Cardiac muscle cell (in vitro differentiated cells and primary cell): ENCODE measurements at regions not wholly inside any gene's neighbourhood (a gene's known extent, or its start where the extent isn't known, plus 50 kb on each side); places are given as distances from the start of the nearest gene placed in this dataset.

ENCODE experiments used
- DNase-seq, 2 donors: peaks; one replicate each; pipeline versions ENCODE4 v3.0.0 to v3.0.0-alpha.2; 2010 to 2017; ENCODE audit warnings: low read depth in 1 of 2, low spot score in 1 of 2
- H3K27ac ChIP-seq: fragments of 200-600 bp; sonication (generic); 2 replicates; pipeline ENCODE4 v1.5.1; 2016
- H3K27me3 ChIP-seq: fragments of 200-600 bp; sonication (generic); 2 replicates; pipeline ENCODE4 v1.6.0; 2016; ENCODE audit warnings: control low read depth
- H3K36me3 ChIP-seq: fragments of 200-600 bp; sonication (generic); 2 replicates; pipeline ENCODE4 v1.5.1; 2016; ENCODE audit warnings: control low read depth
- H3K4me1 ChIP-seq: fragments of 200-600 bp; sonication (generic); 2 replicates; pipeline ENCODE4 v1.8.1; 2017; ENCODE audit warnings: low read depth, mild to moderate bottlenecking, mixed run types
- H3K4me3 ChIP-seq: fragments of 200-600 bp; sonication (generic); 2 replicates; pipeline ENCODE4 v1.5.1; 2016; ENCODE audit warnings: mild to moderate bottlenecking
- H3K9me3 ChIP-seq: fragments of 200-600 bp; sonication (generic); 2 replicates; pipeline ENCODE4 v1.5.1; 2017; ENCODE audit warnings: low read depth, mild to moderate bottlenecking, control low read depth
- TF ChIP-seq, protein P1 (sequence below): IDR thresholded peaks from 2 replicates; pipeline ENCODE4 v1.5.1; 2012; ENCODE audit warnings: low read depth, mild to moderate bottlenecking, low read length

GRCh38 chr1:95615421-95615820 lies 381.4 kb downstream of the RWDD3 start:
- no peaks in the 10 kb centered on the region for H3K9me3 ChIP-seq
- no peaks in the 10 kb centered on the region for H3K27me3 ChIP-seq
- H3K27ac ChIP-seq = no peak overlapping the region
- TF ChIP-seq, protein P1, sequence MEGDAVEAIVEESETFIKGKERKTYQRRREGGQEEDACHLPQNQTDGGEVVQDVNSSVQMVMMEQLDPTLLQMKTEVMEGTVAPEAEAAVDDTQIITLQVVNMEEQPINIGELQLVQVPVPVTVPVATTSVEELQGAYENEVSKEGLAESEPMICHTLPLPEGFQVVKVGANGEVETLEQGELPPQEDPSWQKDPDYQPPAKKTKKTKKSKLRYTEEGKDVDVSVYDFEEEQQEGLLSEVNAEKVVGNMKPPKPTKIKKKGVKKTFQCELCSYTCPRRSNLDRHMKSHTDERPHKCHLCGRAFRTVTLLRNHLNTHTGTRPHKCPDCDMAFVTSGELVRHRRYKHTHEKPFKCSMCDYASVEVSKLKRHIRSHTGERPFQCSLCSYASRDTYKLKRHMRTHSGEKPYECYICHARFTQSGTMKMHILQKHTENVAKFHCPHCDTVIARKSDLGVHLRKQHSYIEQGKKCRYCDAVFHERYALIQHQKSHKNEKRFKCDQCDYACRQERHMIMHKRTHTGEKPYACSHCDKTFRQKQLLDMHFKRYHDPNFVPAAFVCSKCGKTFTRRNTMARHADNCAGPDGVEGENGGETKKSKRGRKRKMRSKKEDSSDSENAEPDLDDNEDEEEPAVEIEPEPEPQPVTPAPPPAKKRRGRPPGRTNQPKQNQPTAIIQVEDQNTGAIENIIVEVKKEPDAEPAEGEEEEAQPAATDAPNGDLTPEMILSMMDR = no peak
- H3K4me3 ChIP-seq = no peak overlapping the region
- H3K36me3 ChIP-seq = no peaks in the 10 kb centered on the region
- H3K4me1 ChIP-seq = no peaks in the 10 kb centered on the region
- no peak for DNase-seq

DNA sequence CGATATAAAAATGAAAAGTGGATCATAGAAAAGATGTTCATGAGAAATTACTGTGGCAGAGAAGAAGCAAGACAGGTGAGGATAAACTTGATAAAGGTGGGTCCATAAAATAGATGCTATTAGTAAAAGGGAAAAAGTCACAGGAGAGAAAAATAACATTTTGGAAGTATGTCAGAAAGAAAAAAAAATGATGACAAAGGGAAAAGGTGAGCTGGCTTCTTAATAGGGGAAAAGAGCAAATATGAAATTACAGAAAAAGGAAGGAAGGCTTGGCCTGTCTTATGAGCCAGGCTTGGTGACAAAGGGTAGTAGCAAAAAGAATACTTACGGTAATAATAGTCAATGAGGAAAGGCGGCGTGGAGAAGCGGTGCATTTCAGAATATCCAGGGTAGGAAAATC lies 386.1 kb downstream of the RWDD3 start:
- Histone ChIP-seq H3K36me3 (no peaks in the 10 kb centered on the region), H3K27ac (no peak overlapping the region), H3K4me3 (no peak overlapping the region), H3K27me3 (no peaks in the 10 kb centered on the region), H3K9me3 (no peaks in the 10 kb centered on the region), H3K4me1 (no peaks in the 10 kb centered on the region)
- TF ChIP-seq, protein P1 = no peak
- no peak for DNase-seq

GRCh38 chr1:95622609-95623008 lies 388.6 kb downstream of the RWDD3 start:
- Histone ChIP-seq H3K27me3 (no peaks in the 10 kb centered on the region), H3K9me3 (no peaks in the 10 kb centered on the region), H3K4me3 (no peak overlapping the region), H3K36me3 (no peaks in the 10 kb centered on the region), H3K27ac (no peak overlapping the region), H3K4me1 (no peaks in the 10 kb centered on the region)
- TF ChIP-seq, protein P1 = no peak
- DNase-seq = no peak

- TF ChIP-seq, protein P1 = no peak
- Histone ChIP-seq H3K27me3 (no peaks in the 10 kb centered on the region), H3K4me1 (no peaks in the 10 kb centered on the region), H3K4me3 (no peak overlapping the region), H3K27ac (no peak overlapping the region), H3K9me3 (no peaks in the 10 kb centered on the region), H3K36me3 (no peaks in the 10 kb centered on the region)
- DNase-seq = no peak
Observed at GRCh38 chr1:95625224-95625623, 391.2 kb downstream of the RWDD3 start.

DNA sequence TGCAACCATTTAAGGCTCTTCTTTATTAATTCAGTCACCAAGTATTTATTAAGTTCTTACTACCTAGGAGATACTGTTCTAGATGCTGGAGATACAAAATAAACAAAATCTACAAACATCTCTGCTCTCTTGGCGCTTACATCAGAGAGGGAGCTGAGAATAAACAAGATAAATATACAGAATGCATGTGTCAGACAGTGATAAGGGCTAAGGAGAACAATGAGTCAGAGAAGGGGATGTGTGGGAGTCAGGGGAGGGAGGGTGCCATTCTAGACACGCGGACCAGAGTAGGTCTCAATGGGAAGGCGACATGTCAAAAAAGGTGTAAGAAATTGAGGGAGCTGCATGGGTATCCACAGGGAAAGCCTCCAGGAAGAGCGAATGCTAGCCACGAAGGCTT lies 393.2 kb downstream of the RWDD3 start:
- Histone ChIP-seq H3K36me3 (no peaks in the 10 kb centered on the region), H3K4me3 (no peak overlapping the region), H3K27me3 (no peaks in the 10 kb centered on the region), H3K4me1 (peaks cover 13% of the 10 kb centered on the region), H3K9me3 (no peaks in the 10 kb centered on the region), H3K27ac (no peak overlapping the region)
- TF ChIP-seq, protein P1 = no peak
- DNase-seq = peak in 1 of 2 donors; percentile 9

DNA sequence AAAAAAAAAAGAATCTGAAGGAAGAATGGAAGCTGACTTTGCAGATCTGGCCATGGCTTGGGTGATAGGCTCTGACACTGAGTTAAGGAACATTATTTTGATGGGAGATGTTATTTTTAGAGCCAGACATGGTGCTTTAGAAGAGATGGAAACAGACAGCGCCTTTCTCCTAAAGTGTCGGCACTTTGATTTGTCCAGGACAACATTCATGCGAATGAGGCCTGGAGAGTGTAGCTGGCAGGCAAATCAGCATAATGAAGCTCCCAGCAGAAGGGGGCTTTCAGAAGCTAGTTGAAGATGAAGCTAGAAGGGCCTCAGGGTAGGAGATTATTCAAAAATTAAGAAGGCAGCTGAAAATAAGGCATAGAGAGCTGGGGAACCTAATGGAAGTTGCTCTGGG lies 397.7 kb downstream of the RWDD3 start:
- DNase-seq = peak in 1 of 2 donors; percentile 64
- Histone ChIP-seq H3K27ac (peak overlapping the region; percentile 34), H3K27me3 (no peaks in the 10 kb centered on the region), H3K36me3 (no peaks in the 10 kb centered on the region), H3K4me1 (peaks cover 16% of the 10 kb centered on the region), H3K9me3 (no peaks in the 10 kb centered on the region), H3K4me3 (no peak overlapping the region)
- TF ChIP-seq, protein P1 = no peak
